Transverse colon (tissue), 4 donors: ENCODE measurements at regions not wholly inside any gene's neighbourhood (a gene's known extent, or its start where the extent isn't known, plus 50 kb on each side); places are given as distances from the start of the nearest gene placed in this dataset.

Source experiments
- DNase-seq: peaks from one replicate; pipeline ENCODE4 v3.0.0-alpha.2; 2019
- H3K27ac ChIP-seq, 4 donors: fragments of 200-600 bp; sonication (generic); 2 replicates each; pipeline ENCODE4 v1.5.1; 2016 to 2018; ENCODE audit warnings: inconsistent platforms in 4 of 4
- H3K27me3 ChIP-seq: fragments of 200-600 bp; sonication (generic); 2 replicates; pipeline ENCODE4 v1.5.1; 2017; ENCODE audit warnings: inconsistent platforms
- H3K36me3 ChIP-seq, 4 donors: fragments of 200-600 bp; sonication (generic); 2 replicates each; pipeline ENCODE4 v1.5.1; 2017 to 2019; ENCODE audit warnings: inconsistent platforms in 4 of 4
- H3K4me1 ChIP-seq, 4 donors: fragments of 200-600 bp; sonication (generic); 2 replicates each; pipeline ENCODE4 v1.5.1; 2017 to 2020; ENCODE audit warnings: inconsistent platforms in 4 of 4
- H3K4me3 ChIP-seq, 4 donors: fragments of 200-600 bp; sonication (generic); 1 replicate in 1 of 4; 2 replicates in 3 of 4; pipeline versions ENCODE4 v1.5.1 to v1.6.1; 2017 to 2019; ENCODE audit warnings: inconsistent platforms in 4 of 4
- H3K9me3 ChIP-seq, 2 donors: fragments of 200-600 bp; sonication (generic); 2 replicates each; pipeline ENCODE4 v1.5.1; 2017 to 2019; ENCODE audit warnings: inconsistent platforms in 2 of 2
- CTCF ChIP-seq, 5 experiments: fragments of 200-600 bp in 3 of 5; fragments of 450-650 bp in 2 of 5; sonication (generic) in 3 of 5; IDR thresholded peaks; 1 replicate in 2 of 5; 2 replicates in 3 of 5; pipeline ENCODE4 v1.5.1; 2016 to 2017; ENCODE audit warnings: antibody characterized with exemption in 5 of 5, inconsistent platforms in 3 of 5, mild to moderate bottlenecking in 2 of 5, moderate library complexity in 1 of 5
- EP300 ChIP-seq: sonication (generic); formaldehyde crosslinking; IDR thresholded peaks from one replicate; pipeline ENCODE4 v1.6.1; 2017; ENCODE audit warnings: antibody characterized with exemption, low read depth
- POLR2A ChIP-seq: fragments of 450-650 bp; IDR thresholded peaks from one replicate; pipeline ENCODE4 v1.6.1; 2016; ENCODE audit warnings: antibody characterized with exemption, mild to moderate bottlenecking, moderate library complexity
- POLR2AphosphoS5 ChIP-seq, 3 donors: sonication (generic); formaldehyde crosslinking; IDR thresholded peaks; one replicate each; pipeline ENCODE4 v1.6.1; 2016; ENCODE audit warnings: antibody characterized with exemption in 3 of 3
- WGBS, 2 donors: methylation state at CpG; one replicate each; pipeline ENCODE4 v1.1.5; 2018; ENCODE audit warnings: low coverage in 1 of 2; 5-methylcytosine and 5-hydroxymethylcytosine counted together
- in situ Hi-C, 4 donors: fragments of 200-750 bp; cut with MboI; loops; one replicate each; pipeline versions ENCODE4 v1.15.0 to v1.15.1; 2017; ENCODE audit warnings: low sequenced_read_pairs in 3 of 4, low pct_ligation_motif_present in 1 of 4, low pct_unique_long_range_greater_than_20kb in 1 of 4
- intact Hi-C: fragments of 100-400 bp; cut with DNase I; formaldehyde crosslinking; loops from one replicate; pipeline ENCODE4 v1.15.1; 2023; ENCODE audit warnings: low total_unique reads

- no peak overlapping the region for H3K27ac ChIP-seq
- H3K27me3 ChIP-seq = no peaks in the 10 kb centered on the region
- no peaks in the 10 kb centered on the region for H3K4me1 ChIP-seq
- intact Hi-C loops = no loop called here
- H3K9me3 ChIP-seq = no peaks in the 10 kb centered on the region
- TF ChIP-seq POLR2A = no peak
- no peak for TF ChIP-seq CTCF (IDR thresholded peaks at IDR 0.05)
- TF ChIP-seq EP300 = no peak
- no peak for TF ChIP-seq POLR2AphosphoS5 (IDR thresholded peaks at IDR 0.05)
- no peaks in the 10 kb centered on the region for H3K36me3 ChIP-seq
- in situ Hi-C loops = no loop called here
- no peak for DNase-seq
- H3K4me3 ChIP-seq = no peak overlapping the region
Measured at GRCh38 chr10:123443924-123444323, 222.2 kb upstream of the GPR26 start.

GRCh38 chr10:123445261-123445775, 220.8 kb upstream of the GPR26 start:
- no peak for DNase-seq
- no peaks in the 10 kb centered on the region for H3K4me1 ChIP-seq
- TF ChIP-seq EP300 = no peak
- no peak for TF ChIP-seq CTCF (IDR thresholded peaks at IDR 0.05)
- TF ChIP-seq POLR2A = no peak
- no peak for TF ChIP-seq POLR2AphosphoS5 (IDR thresholded peaks at IDR 0.05)

GRCh38 chr10:123446449-123447156, 219.6 kb upstream of the GPR26 start:
- H3K27me3 ChIP-seq = no peaks in the 10 kb centered on the region
- no peaks in the 10 kb centered on the region for H3K4me1 ChIP-seq
- H3K9me3 ChIP-seq = no peaks in the 10 kb centered on the region
- intact Hi-C loops = no loop called here
- no peaks in the 10 kb centered on the region for H3K36me3 ChIP-seq
- no peak overlapping the region for H3K4me3 ChIP-seq
- H3K27ac ChIP-seq = no peak overlapping the region
- TF ChIP-seq EP300 (no peak), CTCF (IDR thresholded peaks at IDR 0.05) (no peak), POLR2A (no peak), POLR2AphosphoS5 (IDR thresholded peaks at IDR 0.05) (no peak)
- no peak for DNase-seq
- WGBS, 2 donors = 57 to 70% methylated on average over 2 to 10 of the region's 10 CpGs
- in situ Hi-C loops = no loop called here

More at GRCh38 chr10:123445261-123445775, 220.8 kb upstream of the GPR26 start:
- Histone ChIP-seq H3K27ac (no peak overlapping the region), H3K27me3 (no peaks in the 10 kb centered on the region), H3K36me3 (no peaks in the 10 kb centered on the region), H3K4me3 (no peak overlapping the region), H3K9me3 (no peaks in the 10 kb centered on the region)
- in situ Hi-C loops (no loop called here), intact Hi-C loops (no loop called here)
- 88% methylated on average over 8 of the region's 8 CpGs; no CpG with 5 or more reads in 1 of the 2 donors for WGBS, 2 donors

DNA sequence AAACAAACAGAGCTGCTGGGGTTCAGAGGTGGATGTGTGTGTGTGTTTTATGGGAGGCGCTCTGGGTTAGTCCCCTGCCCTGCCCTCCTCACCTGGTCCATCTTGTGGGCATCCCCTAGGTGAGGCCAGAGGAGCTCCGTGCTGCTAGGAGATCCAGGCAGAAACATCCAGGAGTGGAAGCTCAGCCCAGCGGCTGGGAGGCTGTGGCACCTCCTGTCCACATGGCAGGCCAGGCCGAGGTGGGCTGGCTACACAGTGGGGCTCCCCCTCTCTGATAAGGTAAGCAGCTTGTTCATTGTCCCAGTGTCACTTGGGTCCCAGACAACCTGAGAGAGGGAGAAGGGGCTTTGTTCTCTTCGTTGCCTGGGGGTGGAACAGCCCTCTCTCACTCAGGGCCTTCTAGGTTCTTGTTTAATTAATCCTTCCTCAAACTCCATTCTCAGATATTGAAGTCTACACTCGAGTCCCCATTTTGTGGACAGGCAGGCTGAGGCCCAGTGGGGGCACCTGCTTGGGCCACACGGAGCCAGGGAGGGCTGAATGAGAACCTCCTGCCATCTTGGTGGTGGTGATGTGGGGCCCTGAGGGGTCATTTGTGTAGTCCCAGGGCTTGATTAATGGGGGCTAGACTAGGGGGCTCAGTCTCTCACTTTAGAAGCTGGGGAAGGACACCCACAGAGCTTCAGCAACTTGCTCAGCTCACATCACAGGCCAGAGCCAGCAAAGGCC, 216.8 kb upstream of the GPR26 start:
- H3K36me3 ChIP-seq = no peaks in the 10 kb centered on the region
- TF ChIP-seq CTCF (IDR thresholded peaks at IDR 0.05) = no peak
- TF ChIP-seq EP300 = no peak
- TF ChIP-seq POLR2A = no peak
- TF ChIP-seq POLR2AphosphoS5 (IDR thresholded peaks at IDR 0.05) = no peak
- no peaks in the 10 kb centered on the region for H3K27me3 ChIP-seq
- intact Hi-C loops (no loop called here), in situ Hi-C loops (no loop called here)
- no peaks in the 10 kb centered on the region for H3K9me3 ChIP-seq
- no peaks in the 10 kb centered on the region for H3K4me1 ChIP-seq
- WGBS, 2 donors = 83 to 100% methylated on average over 1 to 7 of the region's 7 CpGs
- no peak overlapping the region for H3K27ac ChIP-seq
- H3K4me3 ChIP-seq = no peak overlapping the region
- no peak for DNase-seq
